ENCODE measurements at regions not wholly inside any gene's neighbourhood (a gene's known extent, or its start where the extent isn't known, plus 50 kb on each side); places are given as distances from the start of the nearest gene placed in this dataset.
"Not testable (repeated sequence)": the region's sequence is repeated elsewhere in the genome, so short reads cannot be mapped to it uniquely, and the experiment has no call there.

- DNase-seq (ENCODE audit: low spot score): no peak
Observed at GRCh38 chr12:29961231-29961630, 177.5 kb upstream of the TMTC1 start.

GRCh38 chr12:29960122-29960521 lies 176.4 kb upstream of the TMTC1 start:
- DNase-seq (ENCODE audit: low spot score): peak; percentile 21

- DNase-seq (ENCODE audit: low spot score): no peak
Observed at GRCh38 chr12:29957835-29958234, 174.1 kb upstream of the TMTC1 start.

- no peak for DNase-seq (ENCODE audit: low spot score)
Observed at GRCh38 chr12:29945904-29946303, 162.2 kb upstream of the TMTC1 start.

GRCh38 chr12:29944269-29945000 lies 160.7 kb upstream of the TMTC1 start:
- no peak for DNase-seq (ENCODE audit: low spot score)

GRCh38 chr12:29943683-29944082 lies 159.9 kb upstream of the TMTC1 start:
- DNase-seq (ENCODE audit: low spot score): no peak

GRCh38 chr12:29940811-29941210 lies 157.1 kb upstream of the TMTC1 start:
- DNase-seq (ENCODE audit: low spot score): peak; percentile 29

- DNase-seq (ENCODE audit: low spot score): no peak
Observed at GRCh38 chr12:29930503-29930902, 146.8 kb upstream of the TMTC1 start.

- DNase-seq (ENCODE audit: low spot score): no peak
Observed at GRCh38 chr12:29929295-29929694, 145.6 kb upstream of the TMTC1 start.

GRCh38 chr12:29921307-29921706 lies 137.6 kb upstream of the TMTC1 start:
- DNase-seq (ENCODE audit: low spot score): no peak

GRCh38 chr12:29908157-29908556 lies 124.4 kb upstream of the TMTC1 start:
- no peak for DNase-seq (ENCODE audit: low spot score)

GRCh38 chr12:29907461-29907860 lies 123.7 kb upstream of the TMTC1 start:
- peak; percentile 4 for DNase-seq (ENCODE audit: low spot score)

GRCh38 chr12:29902043-29902442 lies 118.3 kb upstream of the TMTC1 start:
- no peak for DNase-seq (ENCODE audit: low spot score)

- no peak for DNase-seq (ENCODE audit: low spot score)
Observed at GRCh38 chr12:29901585-29901984, 117.8 kb upstream of the TMTC1 start.

- no peak for DNase-seq (ENCODE audit: low spot score)
Observed at GRCh38 chr12:29899212-29899931, 115.6 kb upstream of the TMTC1 start.

GRCh38 chr12:29895966-29896365 lies 112.2 kb upstream of the TMTC1 start:
- no peak for DNase-seq (ENCODE audit: low spot score)

GRCh38 chr12:29893002-29893401 lies 109.3 kb upstream of the TMTC1 start:
- DNase-seq (ENCODE audit: low spot score): no peak

- DNase-seq (ENCODE audit: low spot score): no peak
Observed at GRCh38 chr12:29891792-29892191, 108.0 kb upstream of the TMTC1 start.

- peak; percentile 27 for DNase-seq (ENCODE audit: low spot score)
Observed at GRCh38 chr12:29889737-29890136, 106.0 kb upstream of the TMTC1 start.

- no peak for DNase-seq (ENCODE audit: low spot score)
Observed at GRCh38 chr12:29888777-29889176, 105.0 kb upstream of the TMTC1 start.

GRCh38 chr12:29884957-29885356 lies 101.2 kb upstream of the TMTC1 start:
- DNase-seq (ENCODE audit: low spot score): not testable (repeated sequence)

GRCh38 chr12:29883941-29884554 lies 100.3 kb upstream of the TMTC1 start:
- no peak for DNase-seq (ENCODE audit: low spot score)

GRCh38 chr12:29883525-29883924 lies 99.8 kb upstream of the TMTC1 start:
- no peak for DNase-seq (ENCODE audit: low spot score)
